Stimulated activated CD8-positive, alpha-beta memory T cell treated with anti-CD3 and anti-CD28 coated beads, Interleukin-4, amount 100 ng/mL, for 24 hours (primary cell): ENCODE measurements at regions not wholly inside any gene's neighbourhood (a gene's known extent, or its start where the extent isn't known, plus 50 kb on each side); places are given as distances from the start of the nearest gene placed in this dataset.
"Not testable (repeated sequence)": the region's sequence is repeated elsewhere in the genome, so short reads cannot be mapped to it uniquely, and the experiment has no call there.

Experiments
- DNase-seq: peaks from one replicate; pipeline ENCODE4 v3.0.0-alpha.2; 2020; ENCODE audit warnings: low read depth

- DNase-seq: no peak
These were observed 270.3 kb upstream of the GRIA3 start for GRCh38 chrX:122913764-122914163.

GRCh38 chrX:122914256-122914655 lies 269.8 kb upstream of the GRIA3 start:
- DNase-seq: no peak

- DNase-seq: no peak
These were observed 249.9 kb upstream of the GRIA3 start for GRCh38 chrX:122934131-122934530.

GRCh38 chrX:122940199-122940598 lies 243.9 kb upstream of the GRIA3 start:
- no peak for DNase-seq

GRCh38 chrX:122941806-122942205 lies 242.3 kb upstream of the GRIA3 start:
- no peak for DNase-seq

- no peak for DNase-seq
These were observed 240.2 kb upstream of the GRIA3 start for GRCh38 chrX:122943918-122944317.

- no peak for DNase-seq
These were observed 238.8 kb upstream of the GRIA3 start for GRCh38 chrX:122945328-122945727.

- DNase-seq: no peak
These were observed 211.5 kb upstream of the GRIA3 start for GRCh38 chrX:122972604-122973003.

- DNase-seq: no peak
These were observed 201.6 kb upstream of the GRIA3 start for GRCh38 chrX:122982521-122982920.

GRCh38 chrX:123002844-123003243 lies 181.2 kb upstream of the GRIA3 start:
- DNase-seq: not testable (repeated sequence)

GRCh38 chrX:123013141-123013540 lies 170.9 kb upstream of the GRIA3 start:
- DNase-seq: no peak

GRCh38 chrX:123036401-123036800 lies 147.7 kb upstream of the GRIA3 start:
- DNase-seq: no peak

GRCh38 chrX:123049071-123049625 lies 134.9 kb upstream of the GRIA3 start:
- no peak for DNase-seq

GRCh38 chrX:123060986-123061385 lies 123.1 kb upstream of the GRIA3 start:
- DNase-seq: no peak

GRCh38 chrX:123064053-123064452 lies 120.0 kb upstream of the GRIA3 start:
- no peak for DNase-seq

GRCh38 chrX:123072686-123073385 lies 111.2 kb upstream of the GRIA3 start:
- no peak for DNase-seq

- DNase-seq: no peak
These were observed 108.0 kb upstream of the GRIA3 start for GRCh38 chrX:123075947-123076561.

- no peak for DNase-seq
These were observed 106.4 kb upstream of the GRIA3 start for GRCh38 chrX:123077631-123078030.

GRCh38 chrX:123080065-123080464 lies 104.0 kb upstream of the GRIA3 start:
- DNase-seq: no peak

- DNase-seq: no peak
These were observed 102.3 kb upstream of the GRIA3 start for GRCh38 chrX:123081776-123082175.

- no peak for DNase-seq
These were observed 100.2 kb upstream of the GRIA3 start for GRCh38 chrX:123083924-123084323.

- no peak for DNase-seq
These were observed 99.3 kb upstream of the GRIA3 start for GRCh38 chrX:123084797-123085196.

GRCh38 chrX:123085311-123085940 lies 98.7 kb upstream of the GRIA3 start:
- DNase-seq: no peak
